ENCODE measurements at regions not wholly inside any gene's neighbourhood (a gene's known extent, or its start where the extent isn't known, plus 50 kb on each side); places are given as distances from the start of the nearest gene placed in this dataset.

GRCh38 chr1:239436286-239436685, 49.9 kb downstream of the CHRM3 start:
- no peak for DNase-seq (ENCODE audit: low read depth)

GRCh38 chr1:239437822-239438221, 51.5 kb downstream of the CHRM3 start:
- no peak for DNase-seq (ENCODE audit: low read depth)

GRCh38 chr1:239438891-239439290, 52.5 kb downstream of the CHRM3 start:
- no peak for DNase-seq (ENCODE audit: low read depth)

GRCh38 chr1:239443361-239443760, 57.0 kb downstream of the CHRM3 start:
- DNase-seq (ENCODE audit: low read depth) = no peak

- no peak for DNase-seq (ENCODE audit: low read depth)
Observed at GRCh38 chr1:239446611-239447010, 60.2 kb downstream of the CHRM3 start.

GRCh38 chr1:239448911-239449310, 62.5 kb downstream of the CHRM3 start:
- DNase-seq (ENCODE audit: low read depth) = no peak

GRCh38 chr1:239455743-239456142, 69.4 kb downstream of the CHRM3 start:
- no peak for DNase-seq (ENCODE audit: low read depth)

GRCh38 chr1:239456788-239457187, 70.4 kb downstream of the CHRM3 start:
- DNase-seq (ENCODE audit: low read depth) = no peak

- DNase-seq (ENCODE audit: low read depth) = no peak
Observed at GRCh38 chr1:239457491-239458143, 71.2 kb downstream of the CHRM3 start.

GRCh38 chr1:239458144-239458500, 71.8 kb downstream of the CHRM3 start:
- no peak for DNase-seq (ENCODE audit: low read depth)

GRCh38 chr1:239467730-239468129, 81.4 kb downstream of the CHRM3 start:
- no peak for DNase-seq (ENCODE audit: low read depth)

- no peak for DNase-seq (ENCODE audit: low read depth)
Observed at GRCh38 chr1:239478069-239478468, 91.7 kb downstream of the CHRM3 start.

GRCh38 chr1:239483391-239483790, 97.0 kb downstream of the CHRM3 start:
- no peak for DNase-seq (ENCODE audit: low read depth)

GRCh38 chr1:239493811-239494414, 107.5 kb downstream of the CHRM3 start:
- DNase-seq (ENCODE audit: low read depth) = no peak

- no peak for DNase-seq (ENCODE audit: low read depth)
Observed at GRCh38 chr1:239505094-239505493, 118.7 kb downstream of the CHRM3 start.

GRCh38 chr1:239507826-239508225, 121.5 kb downstream of the CHRM3 start:
- no peak for DNase-seq (ENCODE audit: low read depth)

- no peak for DNase-seq (ENCODE audit: low read depth)
Observed at GRCh38 chr1:239511875-239512274, 125.5 kb downstream of the CHRM3 start.

GRCh38 chr1:239516579-239516978, 130.2 kb downstream of the CHRM3 start:
- DNase-seq (ENCODE audit: low read depth) = no peak

- DNase-seq (ENCODE audit: low read depth) = no peak
Observed at GRCh38 chr1:239526391-239526790, 140.0 kb downstream of the CHRM3 start.

- DNase-seq (ENCODE audit: low read depth) = no peak
Observed at GRCh38 chr1:239527051-239527693, 140.8 kb downstream of the CHRM3 start.

GRCh38 chr1:239536165-239536849, 149.9 kb downstream of the CHRM3 start:
- no peak for DNase-seq (ENCODE audit: low read depth)

- DNase-seq (ENCODE audit: low read depth) = no peak
Observed at GRCh38 chr1:239537795-239538194, 151.4 kb downstream of the CHRM3 start.
